Breast epithelium (tissue), 4 donors: ENCODE measurements at regions not wholly inside any gene's neighbourhood (a gene's known extent, or its start where the extent isn't known, plus 50 kb on each side); places are given as distances from the start of the nearest gene placed in this dataset.

Experiments used
- DNase-seq, 2 donors: peaks; one replicate each; pipeline ENCODE4 v3.0.0-alpha.2; 2019; ENCODE audit warnings: low spot score in 2 of 2
- H3K27ac ChIP-seq, 2 donors: fragments of 200-600 bp; sonication (generic) in 1 of 2; one replicate each; pipeline ENCODE4 v1.5.1; 2016 to 2019; ENCODE audit warnings: mild to moderate bottlenecking in 1 of 2
- H3K27me3 ChIP-seq, 2 donors: fragments of 200-600 bp; sonication (generic) in 1 of 2; one replicate each; pipeline versions ENCODE4 v1.5.1 to v1.6.0; 2017 to 2019; ENCODE audit warnings: control low read depth in 1 of 2, mild to moderate bottlenecking in 1 of 2
- H3K36me3 ChIP-seq: fragments of 200-600 bp; one replicate; pipeline ENCODE4 v1.5.1; 2019
- H3K4me1 ChIP-seq, 2 donors: fragments of 200-600 bp; sonication (generic); one replicate each; pipeline ENCODE4 v1.5.1; 2016 to 2019; ENCODE audit warnings: control low read depth in 1 of 2
- H3K4me3 ChIP-seq, 3 donors: fragments of 200-600 bp; sonication (generic); 1 replicate in 2 of 3; 2 replicates in 1 of 3; pipeline ENCODE4 v1.5.1; 2016 to 2019; ENCODE audit warnings: mild to moderate bottlenecking in 3 of 3, moderate library complexity in 2 of 3
- H3K9me3 ChIP-seq, 2 donors: fragments of 200-600 bp; sonication (generic) in 1 of 2; one replicate each; pipeline ENCODE4 v1.5.1; 2016 to 2019; ENCODE audit warnings: control low read depth in 1 of 2
- CTCF ChIP-seq, 3 donors: fragments of 450-650 bp; IDR thresholded peaks; one replicate each; pipeline ENCODE4 v1.5.1; 2016 to 2017; ENCODE audit warnings: antibody characterized with exemption in 3 of 3, mild to moderate bottlenecking in 3 of 3, moderate library complexity in 3 of 3
- POLR2A ChIP-seq: fragments of 450-650 bp; IDR thresholded peaks from one replicate; pipeline ENCODE4 v1.6.1; 2016; ENCODE audit warnings: antibody characterized with exemption, mild to moderate bottlenecking, moderate library complexity
- POLR2AphosphoS5 ChIP-seq, 3 donors: sonication (generic); formaldehyde crosslinking; IDR thresholded peaks; one replicate each; pipeline ENCODE4 v1.6.1; 2017; ENCODE audit warnings: antibody characterized with exemption in 3 of 3
- intact Hi-C: fragments of 100-400 bp; cut with DNase I; formaldehyde crosslinking; loops from one replicate; pipeline ENCODE4 v1.15.1; 2023; ENCODE audit warnings: low total_unique reads

- intact Hi-C loops: no loop called here
- TF ChIP-seq POLR2AphosphoS5 (IDR thresholded peaks at IDR 0.05): no peak
- TF ChIP-seq CTCF (IDR thresholded peaks at IDR 0.05): no peak
- no peak for TF ChIP-seq POLR2A
- DNase-seq: no peak
- Histone ChIP-seq H3K27ac (no peak overlapping the region), H3K4me1 (no peaks in the 10 kb centered on the region), H3K4me3 (no peak overlapping the region), H3K9me3 (no peaks in the 10 kb centered on the region), H3K27me3 (no peaks in the 10 kb centered on the region), H3K36me3 (no peaks in the 10 kb centered on the region)
Measured at GRCh38 chr4:11014199-11014598, 329.6 kb upstream of the CLNK start.

GRCh38 chr4:11013094-11013664 is 328.6 kb upstream of the CLNK start:
- Histone ChIP-seq H3K27me3 (no peaks in the 10 kb centered on the region), H3K36me3 (no peaks in the 10 kb centered on the region), H3K9me3 (no peaks in the 10 kb centered on the region), H3K27ac (no peak overlapping the region), H3K4me3 (no peak overlapping the region), H3K4me1 (no peaks in the 10 kb centered on the region)
- intact Hi-C loops: no loop called here
- no peak for DNase-seq
- TF ChIP-seq POLR2AphosphoS5 (IDR thresholded peaks at IDR 0.05) (no peak), POLR2A (no peak), CTCF (IDR thresholded peaks at IDR 0.05) (no peak)

- no peak for TF ChIP-seq POLR2AphosphoS5 (IDR thresholded peaks at IDR 0.05)
- no peak for TF ChIP-seq POLR2A
- no peak for TF ChIP-seq CTCF (IDR thresholded peaks at IDR 0.05)
- Histone ChIP-seq H3K9me3 (no peaks in the 10 kb centered on the region), H3K27ac (no peak overlapping the region), H3K36me3 (no peaks in the 10 kb centered on the region), H3K4me1 (no peaks in the 10 kb centered on the region), H3K4me3 (no peak overlapping the region), H3K27me3 (no peaks in the 10 kb centered on the region)
- intact Hi-C loops: no loop called here
- no peak for DNase-seq
Measured at GRCh38 chr4:11011249-11011648, 326.7 kb upstream of the CLNK start.

GRCh38 chr4:11010624-11011023 is 326.1 kb upstream of the CLNK start:
- intact Hi-C loops: no loop called here
- Histone ChIP-seq H3K4me1 (no peaks in the 10 kb centered on the region), H3K4me3 (no peak overlapping the region), H3K27me3 (no peaks in the 10 kb centered on the region), H3K27ac (no peak overlapping the region), H3K9me3 (no peaks in the 10 kb centered on the region), H3K36me3 (no peaks in the 10 kb centered on the region)
- no peak for DNase-seq
- TF ChIP-seq POLR2AphosphoS5 (IDR thresholded peaks at IDR 0.05): no peak
- no peak for TF ChIP-seq POLR2A
- no peak for TF ChIP-seq CTCF (IDR thresholded peaks at IDR 0.05)

GRCh38 chr4:11009281-11009680 is 324.7 kb upstream of the CLNK start:
- H3K4me1 ChIP-seq: no peaks in the 10 kb centered on the region
- no peak overlapping the region for H3K27ac ChIP-seq
- intact Hi-C loops: no loop called here
- H3K9me3 ChIP-seq: no peaks in the 10 kb centered on the region
- no peaks in the 10 kb centered on the region for H3K36me3 ChIP-seq
- no peak for TF ChIP-seq POLR2AphosphoS5 (IDR thresholded peaks at IDR 0.05)
- TF ChIP-seq POLR2A: no peak
- no peak for TF ChIP-seq CTCF (IDR thresholded peaks at IDR 0.05)
- no peak overlapping the region for H3K4me3 ChIP-seq
- DNase-seq: no peak
- no peaks in the 10 kb centered on the region for H3K27me3 ChIP-seq
